ENCODE measurements at regions not wholly inside any gene's neighbourhood (a gene's known extent, or its start where the extent isn't known, plus 50 kb on each side); places are given as distances from the start of the nearest gene placed in this dataset.
"Not testable (repeated sequence)": the region's sequence is repeated elsewhere in the genome, so short reads cannot be mapped to it uniquely, and the experiment has no call there.

- Histone ChIP-seq H3K36me3 (ENCODE audit: low read depth) (no peaks in the 10 kb centered on the region), H3K9me3 (ENCODE audit: severe bottlenecking) (no peaks in the 10 kb centered on the region), H3K27me3 (ENCODE audit: insufficient read depth, poor library complexity, severe bottlenecking) (no peaks in the 10 kb centered on the region), H3K27ac (ENCODE audit: poor library complexity, severe bottlenecking) (no peak overlapping the region), H3K4me3 (ENCODE audit: severe bottlenecking) (no peak overlapping the region), H3K4me1 (ENCODE audit: insufficient read depth, poor library complexity, severe bottlenecking) (no peaks in the 10 kb centered on the region)
- DNase-seq (ENCODE audit: low spot score) (no peak), ATAC-seq (ENCODE audit: low read depth) (no peak)
- TF ChIP-seq, protein P1, sequence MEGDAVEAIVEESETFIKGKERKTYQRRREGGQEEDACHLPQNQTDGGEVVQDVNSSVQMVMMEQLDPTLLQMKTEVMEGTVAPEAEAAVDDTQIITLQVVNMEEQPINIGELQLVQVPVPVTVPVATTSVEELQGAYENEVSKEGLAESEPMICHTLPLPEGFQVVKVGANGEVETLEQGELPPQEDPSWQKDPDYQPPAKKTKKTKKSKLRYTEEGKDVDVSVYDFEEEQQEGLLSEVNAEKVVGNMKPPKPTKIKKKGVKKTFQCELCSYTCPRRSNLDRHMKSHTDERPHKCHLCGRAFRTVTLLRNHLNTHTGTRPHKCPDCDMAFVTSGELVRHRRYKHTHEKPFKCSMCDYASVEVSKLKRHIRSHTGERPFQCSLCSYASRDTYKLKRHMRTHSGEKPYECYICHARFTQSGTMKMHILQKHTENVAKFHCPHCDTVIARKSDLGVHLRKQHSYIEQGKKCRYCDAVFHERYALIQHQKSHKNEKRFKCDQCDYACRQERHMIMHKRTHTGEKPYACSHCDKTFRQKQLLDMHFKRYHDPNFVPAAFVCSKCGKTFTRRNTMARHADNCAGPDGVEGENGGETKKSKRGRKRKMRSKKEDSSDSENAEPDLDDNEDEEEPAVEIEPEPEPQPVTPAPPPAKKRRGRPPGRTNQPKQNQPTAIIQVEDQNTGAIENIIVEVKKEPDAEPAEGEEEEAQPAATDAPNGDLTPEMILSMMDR (IDR thresholded peaks at IDR 0.05; ENCODE audit: poor library complexity, severe bottlenecking): no peak
Measured at GRCh38 chr12:94841177-94841576, 162.3 kb downstream of the NDUFA12 start.

GRCh38 chr12:94839347-94839746, 164.2 kb downstream of the NDUFA12 start:
- Histone ChIP-seq H3K27ac (ENCODE audit: poor library complexity, severe bottlenecking) (no peak overlapping the region), H3K27me3 (ENCODE audit: insufficient read depth, poor library complexity, severe bottlenecking) (no peaks in the 10 kb centered on the region), H3K4me1 (ENCODE audit: insufficient read depth, poor library complexity, severe bottlenecking) (no peaks in the 10 kb centered on the region), H3K9me3 (ENCODE audit: severe bottlenecking) (no peaks in the 10 kb centered on the region), H3K36me3 (ENCODE audit: low read depth) (no peaks in the 10 kb centered on the region), H3K4me3 (ENCODE audit: severe bottlenecking) (no peak overlapping the region)
- DNase-seq (ENCODE audit: low spot score) (no peak), ATAC-seq (ENCODE audit: low read depth) (no peak)
- TF ChIP-seq, protein P1 (IDR thresholded peaks at IDR 0.05; ENCODE audit: poor library complexity, severe bottlenecking): no peak

- not testable (repeated sequence) for H3K4me3 ChIP-seq (ENCODE audit: severe bottlenecking); H3K9me3 ChIP-seq (ENCODE audit: severe bottlenecking); DNase-seq (ENCODE audit: low spot score); H3K4me1 ChIP-seq (ENCODE audit: insufficient read depth, poor library complexity, severe bottlenecking); H3K36me3 ChIP-seq (ENCODE audit: low read depth); H3K27me3 ChIP-seq (ENCODE audit: insufficient read depth, poor library complexity, severe bottlenecking); ATAC-seq (ENCODE audit: low read depth); H3K27ac ChIP-seq (ENCODE audit: poor library complexity, severe bottlenecking)
Measured at GRCh38 chr12:94836952-94837670, 166.4 kb downstream of the NDUFA12 start.

- H3K4me1 ChIP-seq (ENCODE audit: insufficient read depth, poor library complexity, severe bottlenecking): no peaks in the 10 kb centered on the region
- no peak for ATAC-seq (ENCODE audit: low read depth)
- TF ChIP-seq, protein P1 (IDR thresholded peaks at IDR 0.05; ENCODE audit: poor library complexity, severe bottlenecking): no peak
- DNase-seq (ENCODE audit: low spot score): no peak
- no peak overlapping the region for H3K4me3 ChIP-seq (ENCODE audit: severe bottlenecking)
- no peak overlapping the region for H3K27ac ChIP-seq (ENCODE audit: poor library complexity, severe bottlenecking)
- no peaks in the 10 kb centered on the region for H3K27me3 ChIP-seq (ENCODE audit: insufficient read depth, poor library complexity, severe bottlenecking)
- H3K36me3 ChIP-seq (ENCODE audit: low read depth): no peaks in the 10 kb centered on the region
- H3K9me3 ChIP-seq (ENCODE audit: severe bottlenecking): no peaks in the 10 kb centered on the region
Measured at GRCh38 chr12:94834036-94834625, 169.4 kb downstream of the NDUFA12 start.

- no peaks in the 10 kb centered on the region for H3K4me1 ChIP-seq (ENCODE audit: insufficient read depth, poor library complexity, severe bottlenecking)
- DNase-seq (ENCODE audit: low spot score): no peak
- TF ChIP-seq, protein P1 (IDR thresholded peaks at IDR 0.05; ENCODE audit: poor library complexity, severe bottlenecking): no peak
- no peaks in the 10 kb centered on the region for H3K9me3 ChIP-seq (ENCODE audit: severe bottlenecking)
- no peak overlapping the region for H3K4me3 ChIP-seq (ENCODE audit: severe bottlenecking)
- no peaks in the 10 kb centered on the region for H3K27me3 ChIP-seq (ENCODE audit: insufficient read depth, poor library complexity, severe bottlenecking)
- H3K36me3 ChIP-seq (ENCODE audit: low read depth): no peaks in the 10 kb centered on the region
- ATAC-seq (ENCODE audit: low read depth): no peak
- H3K27ac ChIP-seq (ENCODE audit: poor library complexity, severe bottlenecking): no peak overlapping the region
Measured at GRCh38 chr12:94832780-94833681, 170.5 kb downstream of the NDUFA12 start.

All from RWPE2 (cell line).